ENCODE measurements at regions not wholly inside any gene's neighbourhood (a gene's known extent, or its start where the extent isn't known, plus 50 kb on each side); places are given as distances from the start of the nearest gene placed in this dataset.

DNA sequence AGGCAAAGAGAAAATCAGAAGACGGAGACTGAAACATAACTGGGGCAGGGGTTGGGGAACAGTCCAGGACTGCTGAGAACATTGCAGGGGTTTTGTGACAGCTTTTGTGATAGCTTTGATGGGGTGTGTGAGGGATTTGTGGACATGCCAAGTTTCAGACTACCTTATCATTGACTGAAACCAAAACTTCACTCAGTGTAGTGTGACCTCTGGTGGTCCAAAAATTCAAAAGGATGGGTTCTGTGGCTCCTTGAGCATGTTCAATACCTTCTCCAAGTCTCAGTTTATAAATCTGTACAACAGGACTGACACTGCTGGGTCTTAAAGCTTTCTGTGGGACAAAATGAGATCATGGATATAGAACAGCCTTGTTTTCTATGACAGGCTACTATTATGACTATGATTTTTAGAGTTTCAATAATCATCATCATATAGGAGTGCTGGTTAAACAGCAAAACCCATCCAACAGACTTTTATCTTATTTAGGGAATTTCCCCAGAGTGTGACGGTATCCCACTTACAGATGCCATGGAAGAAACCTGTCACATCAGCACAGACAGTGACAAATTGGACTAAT lies 259.2 kb upstream of the SLC14A2 start:
- in situ Hi-C loops (cut with MboI) (no loop called here), intact Hi-C loops (cut with micrococcal nuclease; ENCODE audit: unreplicated experiment) (no loop called here)
- no peaks in the 10 kb centered on the region for H3K79me2 ChIP-seq (ENCODE audit: control insufficient read depth, insufficient read depth, low read length)
- BruUV-seq (replicated peaks) = no TSS peak
- H3K27me3 ChIP-seq (replicated peaks in 1 of 2; ENCODE audit: control insufficient read depth in 2 of 2, insufficient read depth in 2 of 2, low read length in 1 of 2) = no peaks in the 10 kb centered on the region; a peak in 1 of 4 replicates
- no peak overlapping the region for H2AFZ ChIP-seq (ENCODE audit: control insufficient read depth, low read depth, low read length)
- FAIRE-seq (no peak), ATAC-seq (peak; percentile 58), DNase-seq (ENCODE audit: low read depth, low spot score) (no peak)
- no peaks in the 10 kb centered on the region for H4K20me1 ChIP-seq (ENCODE audit: control insufficient read depth, insufficient read depth)
- ChIA-PET SMC1A (ENCODE audit: uncharacterized antibody, unreplicated experiment) (no interaction called here), POLR2A (no interaction called here), RAD21 (ENCODE audit: unreplicated experiment) (no interaction called here), CTCF (interaction anchor here (0.9 to 1.5 kb wide), 3 partner anchors 11 to 27 kb away, joined by 3 to 4 read pairs (median 3); no protein-coding TSS in a partner anchor)
- H3K36me3 ChIP-seq (ENCODE audit: control insufficient read depth in 2 of 2, insufficient read depth in 2 of 2, low read length in 1 of 2) = no peaks in the 10 kb centered on the region
- 3% methylated on average over 2 of the region's 2 CpGs for WGBS (ENCODE audit: insufficient coverage, insufficient replicate concordance, low lambda C conversion rate, missing lambda C conversion rate)
- TF ChIP-seq JUND (IDR thresholded peaks at IDR 0.05; ENCODE audit: low read depth, low read length) = no peak
- TF ChIP-seq RAD21 (IDR thresholded peaks at IDR 0.05; ENCODE audit: insufficient read depth, low read depth, low read length) = peak; percentile 32; the same call in 1 of the 2 replicates
- peak; percentile 11; the same call in 1 of the 2 replicates for TF ChIP-seq SMC3 (IDR thresholded peaks at IDR 0.05; ENCODE audit: borderline replicate concordance, low read length)
- TF ChIP-seq JUNB (IDR thresholded peaks at IDR 0.05) = 0 out of 2 replicates have a peak, but pooled peaks have one; percentile 14
- no peak overlapping the region for H3K27ac ChIP-seq (ENCODE audit: control insufficient read depth, insufficient read depth)
- H3K4me3 ChIP-seq = no peak overlapping the region
- H3K4me2 ChIP-seq (ENCODE audit: control insufficient read depth, insufficient read depth) = no peak overlapping the region
- no peaks in the 10 kb centered on the region for H3K9me3 ChIP-seq (replicated peaks; ENCODE audit: control insufficient read depth, insufficient read depth, low read length)
- H3K9ac ChIP-seq (ENCODE audit: control insufficient read depth, insufficient read depth, low read length) = no peak overlapping the region
- H3K4me1 ChIP-seq (ENCODE audit: control insufficient read depth, insufficient read depth, low read length) = no peaks in the 10 kb centered on the region

DNA sequence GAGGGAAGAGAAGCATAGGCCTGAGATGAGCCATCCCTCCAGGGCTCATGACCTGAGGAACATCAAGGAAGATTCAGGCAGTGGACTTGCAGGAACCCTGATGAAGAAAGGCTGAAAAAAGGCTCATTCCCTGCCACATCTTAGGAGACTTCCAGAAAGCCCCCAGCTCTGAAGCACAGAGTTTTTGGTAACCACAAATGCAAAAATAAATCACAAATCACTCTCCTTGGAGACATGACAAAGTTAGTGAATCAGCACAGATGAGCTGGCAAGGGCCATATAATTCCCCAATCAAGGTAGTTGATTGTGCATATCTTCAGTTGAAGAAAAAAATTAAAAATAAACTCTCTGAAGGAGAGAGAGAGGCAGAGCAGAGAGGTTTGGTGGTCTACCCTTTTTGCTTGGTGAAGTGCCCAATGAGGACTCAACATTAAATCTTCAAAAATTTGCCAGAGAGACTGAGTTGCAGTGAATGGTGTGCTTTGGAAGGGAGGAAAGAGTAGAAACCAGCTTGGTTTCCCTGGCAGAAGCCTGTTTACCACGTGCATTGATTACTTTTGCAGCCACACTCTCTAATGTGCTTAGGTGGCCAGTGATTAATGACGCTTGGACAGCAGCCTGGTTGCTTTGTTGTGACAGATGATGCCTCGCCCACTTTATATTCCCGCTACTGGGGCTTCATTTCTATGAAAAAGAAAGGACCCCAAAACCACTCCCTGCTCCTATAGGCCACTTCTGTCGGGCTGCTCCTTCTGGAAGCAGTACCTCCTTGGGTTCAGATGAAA lies 257.4 kb upstream of the SLC14A2 start:
- BruUV-seq (replicated peaks) = no TSS peak
- FAIRE-seq (no peak), ATAC-seq (no peak), DNase-seq (ENCODE audit: low read depth, low spot score) (no peak)
- WGBS (ENCODE audit: insufficient coverage, insufficient replicate concordance, low lambda C conversion rate, missing lambda C conversion rate) = 5% methylated on average over 5 of the region's 5 CpGs
- H3K4me1 ChIP-seq (ENCODE audit: control insufficient read depth, insufficient read depth, low read length) = no peaks in the 10 kb centered on the region
- H3K4me2 ChIP-seq (ENCODE audit: control insufficient read depth, insufficient read depth) = no peak overlapping the region
- RAD21 ChIA-PET (ENCODE audit: unreplicated experiment) = no interaction called here
- H4K20me1 ChIP-seq (ENCODE audit: control insufficient read depth, insufficient read depth) = no peaks in the 10 kb centered on the region
- H3K9me3 ChIP-seq (replicated peaks; ENCODE audit: control insufficient read depth, insufficient read depth, low read length) = no peaks in the 10 kb centered on the region
- no peaks in the 10 kb centered on the region for H3K79me2 ChIP-seq (ENCODE audit: control insufficient read depth, insufficient read depth, low read length)
- H3K36me3 ChIP-seq (ENCODE audit: control insufficient read depth in 2 of 2, insufficient read depth in 2 of 2, low read length in 1 of 2) = no peaks in the 10 kb centered on the region
- H3K9ac ChIP-seq (ENCODE audit: control insufficient read depth, insufficient read depth, low read length) = no peak overlapping the region
- H2AFZ ChIP-seq (ENCODE audit: control insufficient read depth, low read depth, low read length) = no peak overlapping the region
- CTCF ChIA-PET = interaction anchor here (0.5 kb wide), 1 partner anchor 105 kb away, joined by 3 read pairs; no protein-coding TSS in a partner anchor
- in situ Hi-C loops (cut with MboI) (no loop called here), intact Hi-C loops (cut with micrococcal nuclease; ENCODE audit: unreplicated experiment) (no loop called here)
- POLR2A ChIA-PET = no interaction called here
- no peak overlapping the region for H3K4me3 ChIP-seq
- H3K27ac ChIP-seq (ENCODE audit: control insufficient read depth, insufficient read depth) = no peak overlapping the region
- H3K27me3 ChIP-seq (replicated peaks in 1 of 2; ENCODE audit: control insufficient read depth in 2 of 2, insufficient read depth in 2 of 2, low read length in 1 of 2) = no peaks in the 10 kb centered on the region; a peak in 1 of 4 replicates
- SMC1A ChIA-PET (ENCODE audit: uncharacterized antibody, unreplicated experiment) = no interaction called here
- TF ChIP-seq NFIC (IDR thresholded peaks at IDR 0.05; ENCODE audit: low read depth, low read length) = no peak
- TF ChIP-seq SPI1 (IDR thresholded peaks at IDR 0.05; ENCODE audit: borderline replicate concordance, insufficient read depth, low read depth, low read length) = no peak
- TF ChIP-seq SMARCA5 (IDR thresholded peaks at IDR 0.05) = no peak
- TF ChIP-seq SIX5 (IDR thresholded peaks at IDR 0.05; ENCODE audit: low read depth, low read length, severe bottlenecking) = no peak
- TF ChIP-seq CEBPZ (IDR thresholded peaks at IDR 0.05; ENCODE audit: low read depth, low read length) = no peak
- TF ChIP-seq JUNB (IDR thresholded peaks at IDR 0.05) = no peak
- TF ChIP-seq, protein P1, sequence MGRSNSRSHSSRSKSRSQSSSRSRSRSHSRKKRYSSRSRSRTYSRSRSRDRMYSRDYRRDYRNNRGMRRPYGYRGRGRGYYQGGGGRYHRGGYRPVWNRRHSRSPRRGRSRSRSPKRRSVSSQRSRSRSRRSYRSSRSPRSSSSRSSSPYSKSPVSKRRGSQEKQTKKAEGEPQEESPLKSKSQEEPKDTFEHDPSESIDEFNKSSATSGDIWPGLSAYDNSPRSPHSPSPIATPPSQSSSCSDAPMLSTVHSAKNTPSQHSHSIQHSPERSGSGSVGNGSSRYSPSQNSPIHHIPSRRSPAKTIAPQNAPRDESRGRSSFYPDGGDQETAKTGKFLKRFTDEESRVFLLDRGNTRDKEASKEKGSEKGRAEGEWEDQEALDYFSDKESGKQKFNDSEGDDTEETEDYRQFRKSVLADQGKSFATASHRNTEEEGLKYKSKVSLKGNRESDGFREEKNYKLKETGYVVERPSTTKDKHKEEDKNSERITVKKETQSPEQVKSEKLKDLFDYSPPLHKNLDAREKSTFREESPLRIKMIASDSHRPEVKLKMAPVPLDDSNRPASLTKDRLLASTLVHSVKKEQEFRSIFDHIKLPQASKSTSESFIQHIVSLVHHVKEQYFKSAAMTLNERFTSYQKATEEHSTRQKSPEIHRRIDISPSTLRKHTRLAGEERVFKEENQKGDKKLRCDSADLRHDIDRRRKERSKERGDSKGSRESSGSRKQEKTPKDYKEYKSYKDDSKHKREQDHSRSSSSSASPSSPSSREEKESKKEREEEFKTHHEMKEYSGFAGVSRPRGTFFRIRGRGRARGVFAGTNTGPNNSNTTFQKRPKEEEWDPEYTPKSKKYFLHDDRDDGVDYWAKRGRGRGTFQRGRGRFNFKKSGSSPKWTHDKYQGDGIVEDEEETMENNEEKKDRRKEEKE (IDR thresholded peaks at IDR 0.05) = no peak

Measured in GM12878 (cell line).